ENCODE measurements at regions not wholly inside any gene's neighbourhood (a gene's known extent, or its start where the extent isn't known, plus 50 kb on each side); places are given as distances from the start of the nearest gene placed in this dataset.

- TF ChIP-seq CBX8 (IDR thresholded peaks at IDR 0.05; ENCODE audit: borderline replicate concordance, low read depth, low read length) (no peak), RAD21 (IDR thresholded peaks at IDR 0.05 in 1 of 2, conservative IDR thresholded peaks at IDR 0.05 in 1 of 2; ENCODE audit: low read depth in 2 of 2, low read length in 2 of 2) (no peak)
These were observed 319.1 kb downstream of the KIF4B start (continued) for GRCh38 chr5:155332618-155333017.

Data from H1 (cell line).